ENCODE measurements at regions not wholly inside any gene's neighbourhood (a gene's known extent, or its start where the extent isn't known, plus 50 kb on each side); places are given as distances from the start of the nearest gene placed in this dataset.

- no peaks in the 10 kb centered on the region for H3K27me3 ChIP-seq
- intact Hi-C loops (cut with DNase I): no loop called here
- peaks cover 0 to 31% (median 4%) of the 10 kb centered on the region in 4 donors for H3K4me1 ChIP-seq
- H3K4me3 ChIP-seq: no peak overlapping the region
- H3K36me3 ChIP-seq: no peaks in the 10 kb centered on the region
- WGBS (ENCODE audit: insufficient coverage, low coverage, low lambda C conversion rate, missing lambda C conversion rate): 49% methylated on average over 5 of the region's 5 CpGs
- no peaks in the 10 kb centered on the region for H3K9me3 ChIP-seq
- no peak for DNase-seq
- ATAC-seq: peak; percentile 45 to 65 (median 51)
- TF ChIP-seq POLR2A (IDR thresholded peaks at IDR 0.05) (no peak), CTCF (IDR thresholded peaks at IDR 0.05) (peak; percentile 35 to 46 (median 42))
- H3K27ac ChIP-seq: peak overlapping the region in 2 of 3 donors; percentile 73 to 74
Measured at GRCh38 chr9:4923580-4924544, 61.2 kb upstream of the JAK2 start.

DNA sequence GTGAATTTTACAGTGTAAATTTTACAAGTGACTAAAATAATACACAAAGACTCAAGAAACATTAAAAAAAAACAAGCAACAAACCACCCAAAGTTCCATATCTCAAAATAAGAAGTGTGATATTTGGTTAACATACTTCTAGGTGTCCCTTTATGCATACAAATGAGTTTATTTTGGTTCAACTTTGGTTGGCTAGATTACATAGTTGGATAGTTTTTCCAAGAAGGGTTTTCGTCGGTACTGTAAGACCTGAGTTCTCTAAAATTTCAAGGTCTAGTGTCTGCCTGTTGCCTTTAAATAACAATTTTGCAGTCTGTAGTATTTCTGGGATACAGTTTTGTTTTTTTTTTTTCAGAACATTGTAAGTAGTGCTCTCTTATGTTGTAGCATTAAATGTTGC is 58.8 kb upstream of the JAK2 start:
- ATAC-seq (no peak), DNase-seq (no peak)
- intact Hi-C loops (cut with DNase I): no loop called here
- Histone ChIP-seq H3K4me1 (peaks cover 0 to 28% (median 4%) of the 10 kb centered on the region in 4 donors), H3K27me3 (no peaks in the 10 kb centered on the region), H3K36me3 (no peaks in the 10 kb centered on the region), H3K4me3 (no peak overlapping the region), H3K27ac (no peak overlapping the region), H3K9me3 (no peaks in the 10 kb centered on the region)
- WGBS (ENCODE audit: insufficient coverage, low coverage, low lambda C conversion rate, missing lambda C conversion rate): 93% methylated on average over 2 of the region's 2 CpGs
- TF ChIP-seq POLR2A (IDR thresholded peaks at IDR 0.05): no peak
- TF ChIP-seq CTCF (IDR thresholded peaks at IDR 0.05): no peak

GRCh38 chr9:4927043-4927471 is 58.0 kb upstream of the JAK2 start:
- Histone ChIP-seq H3K27ac (no peak overlapping the region), H3K4me1 (peaks cover 0 to 23% (median 4%) of the 10 kb centered on the region in 4 donors), H3K27me3 (no peaks in the 10 kb centered on the region), H3K4me3 (no peak overlapping the region), H3K36me3 (no peaks in the 10 kb centered on the region), H3K9me3 (no peaks in the 10 kb centered on the region)
- DNase-seq (no peak), ATAC-seq (no peak)
- intact Hi-C loops (cut with DNase I): no loop called here
- WGBS (ENCODE audit: insufficient coverage, low coverage, low lambda C conversion rate, missing lambda C conversion rate): 43% methylated on average over 4 of the region's 4 CpGs
- no peak for TF ChIP-seq POLR2A (IDR thresholded peaks at IDR 0.05)
- no peak for TF ChIP-seq CTCF (IDR thresholded peaks at IDR 0.05)

DNA sequence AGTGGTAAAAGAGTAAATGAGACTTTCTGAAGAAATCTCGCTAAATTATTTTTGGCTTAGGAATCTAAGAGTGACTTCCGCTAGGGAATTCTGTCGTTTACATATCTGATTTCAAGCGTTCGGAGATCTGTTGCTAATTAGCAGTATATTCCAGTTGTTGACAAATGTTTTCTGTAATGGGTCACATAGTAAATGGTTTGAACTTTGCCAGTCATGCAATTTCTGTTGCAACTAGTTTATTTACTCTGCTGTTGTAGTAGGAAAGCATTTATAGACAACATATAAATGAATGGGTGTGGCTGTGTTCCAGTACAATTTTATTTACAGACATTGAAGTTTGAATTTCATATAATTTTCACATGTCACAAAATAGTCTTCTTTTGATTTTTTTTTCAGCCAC is 57.4 kb upstream of the JAK2 start:
- ATAC-seq: peak in 2 of 4 donors; percentile 19 to 42
- H3K27ac ChIP-seq: no peak overlapping the region
- no peak overlapping the region for H3K4me3 ChIP-seq
- H3K36me3 ChIP-seq: no peaks in the 10 kb centered on the region
- intact Hi-C loops (cut with DNase I): no loop called here
- H3K4me1 ChIP-seq: peaks cover 0 to 20% (median 4%) of the 10 kb centered on the region in 4 donors
- TF ChIP-seq POLR2A (IDR thresholded peaks at IDR 0.05) (no peak), CTCF (IDR thresholded peaks at IDR 0.05) (no peak)
- DNase-seq: no peak
- H3K9me3 ChIP-seq: no peaks in the 10 kb centered on the region
- WGBS (ENCODE audit: insufficient coverage, low coverage, low lambda C conversion rate, missing lambda C conversion rate): 34% methylated on average over 5 of the region's 5 CpGs
- H3K27me3 ChIP-seq: no peaks in the 10 kb centered on the region

Measured in right lobe of liver (tissue), 6 donors.